AG04449 (cell line): ENCODE measurements at regions not wholly inside any gene's neighbourhood (a gene's known extent, or its start where the extent isn't known, plus 50 kb on each side); places are given as distances from the start of the nearest gene placed in this dataset.
"Not testable (repeated sequence)": the region's sequence is repeated elsewhere in the genome, so short reads cannot be mapped to it uniquely, and the experiment has no call there.

ENCODE experiments used
- CTCF ChIA-PET: fragments of 350-600 bp; formaldehyde crosslinking; extraction: SDS; loops from one replicate; lab custom pipeline; 2021; ENCODE audit warnings: antibody characterized with exemption; lab: Yijun Ruan, JAX
- POLR2A ChIA-PET: fragments of 400-600, 350-600 bp; formaldehyde crosslinking; extraction: SDS; loops from one replicate; lab custom pipeline; 2020; ENCODE audit warnings: antibody characterized with exemption, inconsistent platforms; lab: Yijun Ruan, JAX
- DNase-seq: peaks from one replicate; pipeline ENCODE4 v3.0.0-alpha.2; 2010; ENCODE audit warnings: low read depth, low spot score
- H3K4me3 ChIP-seq: 2 replicates; pipeline ENCODE4 v1.5.1; 2011; ENCODE audit warnings: low read depth, mild to moderate bottlenecking, control low read depth, low read length
- CTCF ChIP-seq: IDR thresholded peaks from one replicate; pipeline ENCODE4 v1.5.1; 2011; ENCODE audit warnings: mild to moderate bottlenecking, moderate library complexity, low read length, control low read depth, inconsistent platforms; ENCODE audit not compliant: insufficient read depth; ENCODE audit errors: missing control alignments

DNA sequence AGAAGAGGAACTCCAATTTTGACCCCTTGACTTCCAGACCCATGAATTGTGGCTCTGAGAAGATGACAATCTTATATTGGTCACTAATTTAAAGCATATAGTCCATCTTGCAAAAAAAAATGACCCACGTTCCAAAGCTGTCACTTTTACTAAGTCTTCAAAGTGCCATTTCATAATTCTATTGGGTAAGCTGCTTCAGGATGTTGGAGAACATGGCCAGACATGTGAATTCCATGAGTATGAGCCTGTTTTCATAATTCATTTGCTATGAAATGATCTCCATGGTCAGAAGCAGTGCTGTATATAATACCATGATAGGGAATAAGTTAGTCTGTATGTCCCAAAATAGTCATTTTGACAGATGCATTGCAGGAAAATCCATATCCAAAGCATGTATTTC, 1787.3 kb downstream of the SLITRK5 start:
- H3K4me3 ChIP-seq = no peak overlapping the region
- TF ChIP-seq CTCF = no peak
- ChIA-PET POLR2A (interaction anchor here (0.6 kb wide), 1 partner anchor 9 kb away, joined by 3 read pairs; no protein-coding TSS in a partner anchor), CTCF (no interaction called here)
- DNase-seq = no peak

DNA sequence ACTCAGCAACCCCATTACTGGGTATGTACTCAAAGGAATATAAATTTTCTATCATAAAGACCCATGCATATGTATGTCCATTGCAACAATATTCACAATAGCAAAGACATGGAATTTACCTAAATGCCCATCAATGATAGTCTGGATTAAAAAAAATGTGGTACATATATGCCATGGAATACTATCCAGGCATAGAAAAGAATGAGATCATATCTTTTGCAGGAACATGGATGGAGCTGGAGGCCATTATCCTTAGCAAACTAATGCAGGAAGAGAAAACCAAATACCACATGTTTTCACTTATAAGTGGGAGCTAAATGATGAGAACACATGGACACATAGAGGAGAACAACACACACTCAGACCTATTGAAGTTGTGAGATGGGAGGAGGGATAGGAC, 1789.7 kb downstream of the SLITRK5 start:
- CTCF ChIA-PET, H3K4me3 ChIP-seq, POLR2A ChIA-PET, DNase-seq: not testable (repeated sequence)

DNA sequence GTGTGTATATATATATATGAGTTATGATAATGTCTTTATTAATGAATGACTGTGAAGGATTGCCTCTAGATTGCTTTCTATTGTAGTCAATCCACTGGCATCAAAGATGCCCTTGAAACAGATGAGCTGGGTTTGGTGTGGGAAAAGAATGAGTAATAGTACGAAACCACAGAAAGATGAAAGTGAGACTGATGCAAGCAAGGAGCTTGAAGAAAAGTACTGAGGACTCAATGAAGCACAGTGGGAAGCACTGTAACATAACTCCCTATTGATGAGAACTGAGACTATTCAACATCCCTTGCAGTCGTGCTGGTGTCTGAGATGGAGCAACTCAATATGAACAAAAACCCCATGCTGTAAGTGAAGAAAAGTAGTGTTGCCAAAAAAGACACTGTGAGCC, 1794.2 kb downstream of the SLITRK5 start:
- ChIA-PET POLR2A (no interaction called here), CTCF (no interaction called here)

DNA sequence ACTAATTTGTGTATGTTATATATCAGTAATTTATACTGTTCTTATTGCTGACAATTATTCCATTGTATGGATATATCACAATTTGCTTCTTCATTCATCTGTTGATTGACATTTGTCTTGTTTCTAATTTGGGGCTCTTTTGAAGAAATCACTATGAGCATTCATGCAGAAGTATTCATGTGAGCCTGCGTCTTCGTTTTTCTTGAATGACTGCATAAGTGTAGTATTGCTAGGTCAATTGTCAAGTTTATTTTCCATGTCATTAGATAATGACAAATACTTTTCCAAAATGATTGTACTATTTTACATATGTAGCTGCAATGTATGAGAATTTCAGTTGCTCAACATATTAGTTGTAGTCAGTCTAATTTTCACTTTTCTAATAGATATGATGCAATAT, 1796.9 kb downstream of the SLITRK5 start:
- no peak for TF ChIP-seq CTCF
- no peak for DNase-seq
- POLR2A ChIA-PET = no interaction called here
- no peak overlapping the region for H3K4me3 ChIP-seq
- CTCF ChIA-PET = no interaction called here

More for the DNA sequence above, 1794.2 kb downstream of the SLITRK5 start:
- no peak overlapping the region for H3K4me3 ChIP-seq
- TF ChIP-seq CTCF = no peak
- DNase-seq = no peak

DNA sequence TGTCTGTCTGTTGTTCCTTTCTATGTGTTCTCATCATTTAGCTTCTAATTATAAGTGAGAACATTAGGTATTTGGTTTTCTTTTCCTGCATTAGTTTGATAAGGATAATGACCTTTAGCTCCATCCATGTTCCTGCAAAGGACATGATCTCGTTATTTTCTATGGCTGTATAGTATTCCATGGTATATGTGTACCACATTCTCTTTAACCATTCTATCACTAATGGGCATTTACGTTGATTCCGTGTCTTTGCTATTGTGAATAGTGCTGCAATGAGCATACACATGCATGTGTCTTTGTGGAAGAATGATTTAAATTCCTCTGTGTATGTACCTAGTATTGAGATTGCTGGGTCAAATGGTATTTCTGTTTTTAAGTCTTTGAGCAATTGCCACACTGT, 1799.7 kb downstream of the SLITRK5 start:
- H3K4me3 ChIP-seq = no peak overlapping the region
- no peak for TF ChIP-seq CTCF
- POLR2A ChIA-PET = no interaction called here
- CTCF ChIA-PET = no interaction called here
- DNase-seq = no peak

- no peak for TF ChIP-seq CTCF
- no peak overlapping the region for H3K4me3 ChIP-seq
- ChIA-PET POLR2A (no interaction called here), CTCF (no interaction called here)
- DNase-seq = no peak
These were observed 1803.3 kb downstream of the SLITRK5 start for GRCh38 chr13:89474432-89474831.

- CTCF ChIA-PET = no interaction called here
- POLR2A ChIA-PET = no interaction called here
- no peak for DNase-seq
- H3K4me3 ChIP-seq = no peak overlapping the region
- no peak for TF ChIP-seq CTCF
These were observed 1814.9 kb downstream of the SLITRK5 start for GRCh38 chr13:89486065-89486464.
